ENCODE measurements at regions not wholly inside any gene's neighbourhood (a gene's known extent, or its start where the extent isn't known, plus 50 kb on each side); places are given as distances from the start of the nearest gene placed in this dataset.

DNA sequence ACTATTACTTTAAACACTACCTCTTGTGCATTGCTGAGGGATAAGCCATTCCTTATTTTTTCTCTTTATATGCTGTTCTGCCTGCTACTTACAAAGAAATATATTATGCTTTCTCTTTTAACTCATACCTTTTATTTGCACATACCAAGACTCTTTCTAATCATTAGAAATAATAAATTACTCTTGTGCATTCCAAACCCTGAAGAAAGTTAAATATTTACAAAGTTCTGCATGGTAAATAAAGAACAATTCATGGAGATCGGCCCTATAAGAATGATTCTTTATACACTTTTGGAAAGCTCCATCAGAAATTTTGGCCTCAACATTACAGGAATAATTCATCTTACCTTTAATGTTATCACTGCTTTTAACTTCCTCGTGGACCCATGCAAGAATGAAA, 86.7 kb upstream of the PALMD start:
- 90% methylated on average over 2 of the region's 2 CpGs for WGBS (ENCODE audit: insufficient coverage)
- TF ChIP-seq, protein P1, sequence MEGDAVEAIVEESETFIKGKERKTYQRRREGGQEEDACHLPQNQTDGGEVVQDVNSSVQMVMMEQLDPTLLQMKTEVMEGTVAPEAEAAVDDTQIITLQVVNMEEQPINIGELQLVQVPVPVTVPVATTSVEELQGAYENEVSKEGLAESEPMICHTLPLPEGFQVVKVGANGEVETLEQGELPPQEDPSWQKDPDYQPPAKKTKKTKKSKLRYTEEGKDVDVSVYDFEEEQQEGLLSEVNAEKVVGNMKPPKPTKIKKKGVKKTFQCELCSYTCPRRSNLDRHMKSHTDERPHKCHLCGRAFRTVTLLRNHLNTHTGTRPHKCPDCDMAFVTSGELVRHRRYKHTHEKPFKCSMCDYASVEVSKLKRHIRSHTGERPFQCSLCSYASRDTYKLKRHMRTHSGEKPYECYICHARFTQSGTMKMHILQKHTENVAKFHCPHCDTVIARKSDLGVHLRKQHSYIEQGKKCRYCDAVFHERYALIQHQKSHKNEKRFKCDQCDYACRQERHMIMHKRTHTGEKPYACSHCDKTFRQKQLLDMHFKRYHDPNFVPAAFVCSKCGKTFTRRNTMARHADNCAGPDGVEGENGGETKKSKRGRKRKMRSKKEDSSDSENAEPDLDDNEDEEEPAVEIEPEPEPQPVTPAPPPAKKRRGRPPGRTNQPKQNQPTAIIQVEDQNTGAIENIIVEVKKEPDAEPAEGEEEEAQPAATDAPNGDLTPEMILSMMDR (IDR thresholded peaks at IDR 0.05): no peak
- intact Hi-C loops (cut with micrococcal nuclease): no loop called here
- H3K36me3 Mint-ChIP-seq: no peaks in the 10 kb centered on the region
- H3K9me3 ChIP-seq (replicated peaks in 1 of 2; ENCODE audit: control insufficient read depth in 1 of 2, insufficient read depth in 1 of 2, low read length in 2 of 2): peaks cover 0 to 8% of the 10 kb centered on the region in 2 donors
- no peak overlapping the region for H3K27ac Mint-ChIP-seq
- H3K4me1 ChIP-seq (ENCODE audit: control insufficient read depth in 1 of 2, insufficient read depth in 2 of 2, low read length in 2 of 2): no peaks in the 10 kb centered on the region
- peaks cover 2 to 13% (median 6%) of the 10 kb centered on the region in 7 donors for H3K9me3 Mint-ChIP-seq
- no peak overlapping the region for H3K4me3 ChIP-seq (replicated peaks in 1 of 3; ENCODE audit: low read depth in 2 of 3, low read length in 3 of 3)
- H3K4me1 Mint-ChIP-seq: no peaks in the 10 kb centered on the region
- no peak overlapping the region for H3K4me2 ChIP-seq (replicated peaks; ENCODE audit: extremely low read depth, low read length, poor library complexity, severe bottlenecking)
- no peak for DNase-seq
- no peaks in the 10 kb centered on the region for H3K36me3 ChIP-seq (replicated peaks in 1 of 2; ENCODE audit: control insufficient read depth in 1 of 2, insufficient read depth in 2 of 2, low read length in 2 of 2)
- no peaks in the 10 kb centered on the region for H3K27me3 ChIP-seq (ENCODE audit: control insufficient read depth in 2 of 2, insufficient read depth in 2 of 2, low read length in 2 of 2)
- no peak overlapping the region for H3K4me3 Mint-ChIP-seq
- H3K79me2 ChIP-seq (ENCODE audit: insufficient read depth, low read length): no peaks in the 10 kb centered on the region
- H3K27me3 Mint-ChIP-seq (ENCODE audit: low read depth in 3 of 3): no peaks in the 10 kb centered on the region
- no peak overlapping the region for H2AFZ ChIP-seq (ENCODE audit: insufficient read depth, low read depth, low read length, poor library complexity, severe bottlenecking)
- H3K27ac ChIP-seq (ENCODE audit: low read depth in 1 of 2, low read length in 2 of 2): no peak overlapping the region
- no peaks in the 10 kb centered on the region for H4K20me1 ChIP-seq (ENCODE audit: insufficient read depth, low read length)
- no peak overlapping the region for H3K9ac ChIP-seq (ENCODE audit: insufficient read depth, low read length, poor library complexity, severe bottlenecking)

DNA sequence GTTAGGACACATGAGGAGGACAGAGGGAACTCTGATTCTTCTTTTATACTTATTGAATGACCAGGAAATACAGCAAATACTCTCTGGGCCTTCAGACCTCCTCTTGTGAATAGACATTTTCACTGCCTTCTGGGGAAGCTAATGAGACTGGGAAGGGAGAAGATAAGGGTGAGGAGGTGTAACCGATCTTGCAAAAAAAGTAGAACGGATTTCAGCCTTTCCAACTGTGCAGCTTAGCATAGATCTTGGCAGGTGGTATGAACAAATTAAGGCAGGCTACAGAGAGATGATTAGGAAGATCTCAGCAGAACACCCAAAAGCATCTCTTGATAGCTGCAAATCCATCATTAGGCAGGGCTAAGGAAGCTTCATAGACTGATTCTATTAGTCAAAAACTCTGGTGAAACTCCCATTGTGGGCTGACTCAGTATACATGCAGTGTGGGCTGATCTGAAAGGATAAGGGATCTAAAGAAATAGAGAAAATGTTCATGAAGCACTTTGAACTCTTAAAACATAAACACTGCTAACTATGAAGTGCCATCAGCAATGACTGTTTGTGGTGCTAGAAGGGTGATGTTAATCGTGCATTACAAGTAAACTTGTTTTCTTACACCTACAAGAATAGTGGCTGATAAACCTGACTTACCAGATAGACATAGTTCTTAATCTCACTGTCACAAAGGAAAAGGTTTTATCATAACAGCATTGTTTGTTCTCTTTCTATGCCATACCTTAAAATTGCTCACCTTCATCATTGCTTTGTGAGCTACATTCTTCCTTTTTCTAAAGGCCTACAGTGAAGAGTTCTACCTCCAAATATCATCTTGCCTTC, 85.5 kb upstream of the PALMD start:
- no peaks in the 10 kb centered on the region for H4K20me1 ChIP-seq (ENCODE audit: insufficient read depth, low read length)
- no peak overlapping the region for H3K9ac ChIP-seq (ENCODE audit: insufficient read depth, low read length, poor library complexity, severe bottlenecking)
- 61% methylated on average over 2 of the region's 3 CpGs for WGBS (ENCODE audit: insufficient coverage)
- no peaks in the 10 kb centered on the region for H3K4me1 Mint-ChIP-seq
- peaks cover 0 to 8% of the 10 kb centered on the region in 2 donors for H3K9me3 ChIP-seq (replicated peaks in 1 of 2; ENCODE audit: control insufficient read depth in 1 of 2, insufficient read depth in 1 of 2, low read length in 2 of 2)
- no peak overlapping the region for H3K27ac ChIP-seq (ENCODE audit: low read depth in 1 of 2, low read length in 2 of 2)
- TF ChIP-seq, protein P1 (IDR thresholded peaks at IDR 0.05): no peak
- H2AFZ ChIP-seq (ENCODE audit: insufficient read depth, low read depth, low read length, poor library complexity, severe bottlenecking): no peak overlapping the region
- no peaks in the 10 kb centered on the region for H3K36me3 ChIP-seq (replicated peaks in 1 of 2; ENCODE audit: control insufficient read depth in 1 of 2, insufficient read depth in 2 of 2, low read length in 2 of 2)
- no peak for DNase-seq
- H3K4me1 ChIP-seq (ENCODE audit: control insufficient read depth in 1 of 2, insufficient read depth in 2 of 2, low read length in 2 of 2): no peaks in the 10 kb centered on the region
- H3K4me2 ChIP-seq (replicated peaks; ENCODE audit: extremely low read depth, low read length, poor library complexity, severe bottlenecking): no peak overlapping the region
- H3K27ac Mint-ChIP-seq: no peak overlapping the region
- no peaks in the 10 kb centered on the region for H3K79me2 ChIP-seq (ENCODE audit: insufficient read depth, low read length)
- no peaks in the 10 kb centered on the region for H3K36me3 Mint-ChIP-seq
- no peaks in the 10 kb centered on the region for H3K27me3 ChIP-seq (ENCODE audit: control insufficient read depth in 2 of 2, insufficient read depth in 2 of 2, low read length in 2 of 2)
- peaks cover 2 to 10% (median 6%) of the 10 kb centered on the region in 7 donors for H3K9me3 Mint-ChIP-seq
- intact Hi-C loops (cut with micrococcal nuclease): no loop called here
- no peaks in the 10 kb centered on the region for H3K27me3 Mint-ChIP-seq (ENCODE audit: low read depth in 3 of 3)
- no peak overlapping the region for H3K4me3 ChIP-seq (replicated peaks in 1 of 3; ENCODE audit: low read depth in 2 of 3, low read length in 3 of 3)
- no peak overlapping the region for H3K4me3 Mint-ChIP-seq

Data from CD14-positive monocyte (primary cell).